Panc1 (cell line): ENCODE measurements at regions not wholly inside any gene's neighbourhood (a gene's known extent, or its start where the extent isn't known, plus 50 kb on each side); places are given as distances from the start of the nearest gene placed in this dataset.

Experiments
- POLR2AphosphoS5 ChIP-seq: IDR thresholded peaks from 2 replicates; pipeline ENCODE4 v1.6.1; 2012; ENCODE audit warnings: mild to moderate bottlenecking, low read depth, low read length, moderate library complexity
- SIN3A ChIP-seq: IDR thresholded peaks from 2 replicates; pipeline ENCODE4 v1.6.1; 2012; ENCODE audit warnings: low read depth, mild to moderate bottlenecking, low read length, moderate library complexity, borderline replicate concordance; ENCODE audit not compliant: insufficient read depth
- TF ChIP-seq, protein P1 (sequence below): fragments of 450-650 bp; IDR thresholded peaks from 2 replicates; pipeline ENCODE4 v1.5.1; 2017; ENCODE audit warnings: mild to moderate bottlenecking
- TF ChIP-seq, protein P2 (sequence below), 2 experiments: IDR thresholded peaks; 2 replicates each; pipeline ENCODE4 v1.6.1; 2011 to 2012; ENCODE audit warnings: low read depth in 2 of 2, control low read depth in 1 of 2, low read length in 1 of 2, mild to moderate bottlenecking in 1 of 2, moderate library complexity in 1 of 2; ENCODE audit not compliant: insufficient read depth in 1 of 2

DNA sequence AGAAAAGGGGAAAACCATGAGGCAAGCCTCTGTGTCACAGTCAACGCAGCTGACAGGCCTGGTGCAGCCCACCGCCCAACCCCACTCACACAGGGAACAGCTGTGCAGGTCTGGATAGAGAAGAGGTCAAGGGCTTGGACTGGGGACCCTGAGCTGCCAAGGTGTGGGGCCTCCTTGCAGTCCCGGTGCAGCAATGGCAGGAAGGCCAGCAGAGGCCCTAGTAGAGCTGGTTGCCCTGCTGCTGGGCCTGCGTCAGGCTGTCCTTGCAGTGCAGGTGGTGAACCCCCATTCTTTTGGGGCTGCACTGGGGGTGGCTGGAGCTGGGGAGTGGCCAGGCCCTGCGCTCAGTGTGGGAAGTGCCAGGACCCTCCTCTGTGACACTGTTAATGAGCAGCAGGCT lies 482.0 kb downstream of the SMARCA1 start:
- TF ChIP-seq POLR2AphosphoS5 (no peak), SIN3A (no peak)
- TF ChIP-seq, protein P1, sequence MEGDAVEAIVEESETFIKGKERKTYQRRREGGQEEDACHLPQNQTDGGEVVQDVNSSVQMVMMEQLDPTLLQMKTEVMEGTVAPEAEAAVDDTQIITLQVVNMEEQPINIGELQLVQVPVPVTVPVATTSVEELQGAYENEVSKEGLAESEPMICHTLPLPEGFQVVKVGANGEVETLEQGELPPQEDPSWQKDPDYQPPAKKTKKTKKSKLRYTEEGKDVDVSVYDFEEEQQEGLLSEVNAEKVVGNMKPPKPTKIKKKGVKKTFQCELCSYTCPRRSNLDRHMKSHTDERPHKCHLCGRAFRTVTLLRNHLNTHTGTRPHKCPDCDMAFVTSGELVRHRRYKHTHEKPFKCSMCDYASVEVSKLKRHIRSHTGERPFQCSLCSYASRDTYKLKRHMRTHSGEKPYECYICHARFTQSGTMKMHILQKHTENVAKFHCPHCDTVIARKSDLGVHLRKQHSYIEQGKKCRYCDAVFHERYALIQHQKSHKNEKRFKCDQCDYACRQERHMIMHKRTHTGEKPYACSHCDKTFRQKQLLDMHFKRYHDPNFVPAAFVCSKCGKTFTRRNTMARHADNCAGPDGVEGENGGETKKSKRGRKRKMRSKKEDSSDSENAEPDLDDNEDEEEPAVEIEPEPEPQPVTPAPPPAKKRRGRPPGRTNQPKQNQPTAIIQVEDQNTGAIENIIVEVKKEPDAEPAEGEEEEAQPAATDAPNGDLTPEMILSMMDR = no peak
- TF ChIP-seq, protein P2, sequence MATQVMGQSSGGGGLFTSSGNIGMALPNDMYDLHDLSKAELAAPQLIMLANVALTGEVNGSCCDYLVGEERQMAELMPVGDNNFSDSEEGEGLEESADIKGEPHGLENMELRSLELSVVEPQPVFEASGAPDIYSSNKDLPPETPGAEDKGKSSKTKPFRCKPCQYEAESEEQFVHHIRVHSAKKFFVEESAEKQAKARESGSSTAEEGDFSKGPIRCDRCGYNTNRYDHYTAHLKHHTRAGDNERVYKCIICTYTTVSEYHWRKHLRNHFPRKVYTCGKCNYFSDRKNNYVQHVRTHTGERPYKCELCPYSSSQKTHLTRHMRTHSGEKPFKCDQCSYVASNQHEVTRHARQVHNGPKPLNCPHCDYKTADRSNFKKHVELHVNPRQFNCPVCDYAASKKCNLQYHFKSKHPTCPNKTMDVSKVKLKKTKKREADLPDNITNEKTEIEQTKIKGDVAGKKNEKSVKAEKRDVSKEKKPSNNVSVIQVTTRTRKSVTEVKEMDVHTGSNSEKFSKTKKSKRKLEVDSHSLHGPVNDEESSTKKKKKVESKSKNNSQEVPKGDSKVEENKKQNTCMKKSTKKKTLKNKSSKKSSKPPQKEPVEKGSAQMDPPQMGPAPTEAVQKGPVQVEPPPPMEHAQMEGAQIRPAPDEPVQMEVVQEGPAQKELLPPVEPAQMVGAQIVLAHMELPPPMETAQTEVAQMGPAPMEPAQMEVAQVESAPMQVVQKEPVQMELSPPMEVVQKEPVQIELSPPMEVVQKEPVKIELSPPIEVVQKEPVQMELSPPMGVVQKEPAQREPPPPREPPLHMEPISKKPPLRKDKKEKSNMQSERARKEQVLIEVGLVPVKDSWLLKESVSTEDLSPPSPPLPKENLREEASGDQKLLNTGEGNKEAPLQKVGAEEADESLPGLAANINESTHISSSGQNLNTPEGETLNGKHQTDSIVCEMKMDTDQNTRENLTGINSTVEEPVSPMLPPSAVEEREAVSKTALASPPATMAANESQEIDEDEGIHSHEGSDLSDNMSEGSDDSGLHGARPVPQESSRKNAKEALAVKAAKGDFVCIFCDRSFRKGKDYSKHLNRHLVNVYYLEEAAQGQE (IDR thresholded peaks at IDR 0.05; ENCODE audit: insufficient read depth in 1 of 2, low read depth in 2 of 2, low read length in 1 of 2) = no peak
